Adipocyte (in vitro differentiated cells): ENCODE measurements at regions not wholly inside any gene's neighbourhood (a gene's known extent, or its start where the extent isn't known, plus 50 kb on each side); places are given as distances from the start of the nearest gene placed in this dataset.

Experiments used
- DNase-seq: peaks from one replicate; pipeline ENCODE4 v3.0.0-alpha.2; 2015; ENCODE audit warnings: low read depth
- H3K27me3 ChIP-seq: replicated peaks from 2 replicates; pipeline ENCODE4 v1.7.0; 2013; ENCODE audit warnings: mild to moderate bottlenecking, low read length, moderate library complexity; ENCODE audit not compliant: control insufficient read depth, insufficient read depth
- H3K36me3 ChIP-seq: 2 replicates; pipeline ENCODE4 v1.7.0; 2013; ENCODE audit warnings: low read length, mild to moderate bottlenecking, moderate library complexity; ENCODE audit not compliant: control insufficient read depth, insufficient read depth, severe bottlenecking
- H3K4me1 ChIP-seq: 2 replicates; pipeline ENCODE4 v1.7.0; 2013; ENCODE audit warnings: mild to moderate bottlenecking, low read length, moderate library complexity; ENCODE audit not compliant: control insufficient read depth, insufficient read depth
- H3K4me3 ChIP-seq: 2 replicates; pipeline ENCODE4 v1.7.0; 2013; ENCODE audit warnings: mild to moderate bottlenecking, low read length, moderate library complexity
- H3K9ac ChIP-seq: 2 replicates; pipeline ENCODE4 v1.7.0; 2013; ENCODE audit warnings: mild to moderate bottlenecking, low read length, moderate library complexity
- H3K9me3 ChIP-seq: 2 replicates; pipeline ENCODE4 v1.7.0; 2013; ENCODE audit warnings: mild to moderate bottlenecking, low read length, moderate library complexity; ENCODE audit not compliant: control insufficient read depth

DNA sequence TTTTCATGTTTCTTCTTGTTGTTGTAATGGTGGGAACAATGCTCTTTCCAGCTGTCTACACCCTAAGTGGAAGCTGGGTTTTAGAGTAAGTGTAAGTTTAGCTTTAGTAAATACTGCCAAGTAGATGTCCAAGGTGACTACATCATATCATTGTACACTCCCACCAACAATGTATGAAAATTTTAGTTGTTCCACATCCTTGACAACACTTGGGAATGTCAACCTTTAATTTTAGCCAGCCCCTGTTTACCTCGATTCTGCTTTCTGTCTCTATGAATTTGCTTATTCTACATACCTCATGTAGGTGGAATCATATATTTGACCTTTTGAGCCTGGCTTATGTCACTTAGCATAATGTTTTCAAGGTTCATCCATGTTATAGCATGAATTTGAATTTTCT is 93.0 kb downstream of the MTPAP start:
- Histone ChIP-seq H3K4me1 (no peaks in the 10 kb centered on the region), H3K9ac (no peak overlapping the region), H3K27me3 (peaks cover 3% of the 10 kb centered on the region), H3K36me3 (no peaks in the 10 kb centered on the region), H3K4me3 (peak overlapping the region; percentile 44), H3K9me3 (peaks cover 29% of the 10 kb centered on the region)
- DNase-seq, result no peak

GRCh38 chr10:30254926-30255325 is 94.2 kb downstream of the MTPAP start:
- Histone ChIP-seq H3K36me3 (no peaks in the 10 kb centered on the region), H3K4me3 (no peak overlapping the region), H3K9me3 (peaks cover 29% of the 10 kb centered on the region), H3K9ac (no peak overlapping the region), H3K4me1 (no peaks in the 10 kb centered on the region), H3K27me3 (peaks cover 3% of the 10 kb centered on the region)
- peak; percentile 50 for DNase-seq

GRCh38 chr10:30248728-30249127 is 100.3 kb downstream of the MTPAP start:
- Histone ChIP-seq H3K9me3 (peaks cover 16% of the 10 kb centered on the region), H3K4me3 (no peak overlapping the region), H3K27me3 (no peaks in the 10 kb centered on the region), H3K36me3 (no peaks in the 10 kb centered on the region), H3K9ac (no peak overlapping the region), H3K4me1 (no peaks in the 10 kb centered on the region)
- no peak for DNase-seq

DNA sequence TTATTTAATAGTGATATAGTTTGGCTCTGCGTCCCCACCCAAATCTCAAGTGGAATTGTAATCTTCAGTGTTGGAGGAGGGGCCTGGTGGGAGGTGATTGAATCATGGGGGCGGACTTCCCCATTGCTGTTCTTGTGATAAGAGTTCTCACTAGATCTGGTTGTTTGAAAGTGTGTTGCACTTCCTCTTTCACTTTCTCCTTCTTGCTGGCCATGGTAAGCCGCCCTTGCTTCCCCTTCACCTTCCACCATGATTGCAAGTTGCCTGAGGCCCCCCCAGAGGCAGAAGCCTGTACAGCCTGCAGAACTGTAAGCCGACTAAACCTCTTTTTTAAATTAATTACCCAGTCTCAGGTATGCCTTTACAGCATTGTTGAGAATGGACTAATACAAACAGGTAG is 101.4 kb downstream of the MTPAP start:
- no peaks in the 10 kb centered on the region for H3K36me3 ChIP-seq
- peaks cover 8% of the 10 kb centered on the region for H3K9me3 ChIP-seq
- no peaks in the 10 kb centered on the region for H3K4me1 ChIP-seq
- DNase-seq, result no peak
- no peak overlapping the region for H3K4me3 ChIP-seq
- H3K27me3 ChIP-seq, result no peaks in the 10 kb centered on the region
- H3K9ac ChIP-seq, result no peak overlapping the region

- Histone ChIP-seq H3K27me3 (no peaks in the 10 kb centered on the region), H3K36me3 (no peaks in the 10 kb centered on the region), H3K4me3 (no peak overlapping the region), H3K9ac (no peak overlapping the region), H3K9me3 (no peaks in the 10 kb centered on the region), H3K4me1 (no peaks in the 10 kb centered on the region)
- no peak for DNase-seq
These were observed 107.5 kb downstream of the MTPAP start for GRCh38 chr10:30241422-30242110.

DNA sequence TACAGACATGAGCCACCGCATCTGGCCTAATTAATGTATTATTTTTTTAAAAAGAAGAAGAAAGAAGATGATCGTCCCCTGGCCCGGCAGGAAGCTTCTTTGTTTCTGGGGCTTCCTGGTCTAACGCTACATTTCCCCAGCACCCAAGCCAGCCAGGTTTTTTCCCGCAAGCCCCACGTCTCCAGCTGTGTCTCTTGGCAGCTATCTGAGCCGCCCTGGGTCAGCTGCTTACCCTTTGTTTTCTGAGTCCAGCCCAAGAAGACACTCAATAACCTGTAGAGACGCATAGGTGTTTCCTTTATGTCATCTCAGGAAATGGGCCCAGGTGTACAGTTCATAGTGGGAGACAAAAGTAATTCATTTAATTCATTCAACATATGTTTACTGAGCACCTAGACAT is 110.2 kb downstream of the MTPAP start:
- no peaks in the 10 kb centered on the region for H3K27me3 ChIP-seq
- H3K9ac ChIP-seq, result no peak overlapping the region
- no peak for DNase-seq
- H3K4me3 ChIP-seq, result no peak overlapping the region
- H3K9me3 ChIP-seq, result no peaks in the 10 kb centered on the region
- H3K36me3 ChIP-seq, result no peaks in the 10 kb centered on the region
- no peaks in the 10 kb centered on the region for H3K4me1 ChIP-seq

DNA sequence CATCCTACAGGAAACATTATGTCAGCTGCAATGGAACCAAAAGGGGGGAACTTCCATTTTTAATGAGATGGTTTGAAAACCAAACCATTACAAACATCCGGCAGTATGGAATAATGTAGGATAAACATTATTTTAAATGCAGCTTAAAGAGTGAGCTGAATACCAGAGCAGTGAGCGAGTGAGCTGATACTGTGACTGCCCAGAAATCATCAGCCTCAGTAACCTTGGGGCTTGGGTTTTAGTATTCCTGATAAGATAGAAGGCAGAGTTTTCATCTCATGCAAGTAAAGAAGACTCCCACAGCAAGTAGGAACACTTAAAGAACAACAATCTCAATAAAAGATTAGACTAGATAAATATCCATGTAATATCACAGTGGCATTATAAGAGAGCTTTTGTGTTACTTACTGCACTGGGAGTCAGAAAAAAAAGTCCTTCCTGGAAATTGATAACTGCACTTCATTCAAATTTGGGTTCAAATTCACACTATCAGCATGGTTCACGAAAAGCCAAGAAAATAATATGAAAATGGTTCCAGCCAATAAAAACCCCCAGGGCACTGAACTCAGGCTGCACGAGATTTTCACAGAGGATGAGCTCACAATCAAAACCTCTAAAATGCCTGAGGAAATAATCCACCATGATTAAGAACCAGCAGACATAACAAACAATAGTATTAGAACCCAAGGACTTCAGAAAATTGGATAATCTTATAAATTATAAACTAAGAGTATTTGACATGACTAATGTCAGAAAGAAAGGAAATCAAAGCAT is 115.7 kb downstream of the MTPAP start:
- H3K36me3 ChIP-seq, result no peaks in the 10 kb centered on the region
- H3K9me3 ChIP-seq, result no peaks in the 10 kb centered on the region
- peak; percentile 33 for DNase-seq
- H3K9ac ChIP-seq, result no peak overlapping the region
- H3K27me3 ChIP-seq, result no peaks in the 10 kb centered on the region
- peaks cover 8% of the 10 kb centered on the region for H3K4me1 ChIP-seq
- no peak overlapping the region for H3K4me3 ChIP-seq

GRCh38 chr10:30231709-30232108 is 117.4 kb downstream of the MTPAP start:
- no peaks in the 10 kb centered on the region for H3K27me3 ChIP-seq
- no peak overlapping the region for H3K9ac ChIP-seq
- H3K9me3 ChIP-seq, result no peaks in the 10 kb centered on the region
- peaks cover 20% of the 10 kb centered on the region for H3K4me1 ChIP-seq
- no peak for DNase-seq
- H3K36me3 ChIP-seq, result no peaks in the 10 kb centered on the region
- H3K4me3 ChIP-seq, result no peak overlapping the region

DNA sequence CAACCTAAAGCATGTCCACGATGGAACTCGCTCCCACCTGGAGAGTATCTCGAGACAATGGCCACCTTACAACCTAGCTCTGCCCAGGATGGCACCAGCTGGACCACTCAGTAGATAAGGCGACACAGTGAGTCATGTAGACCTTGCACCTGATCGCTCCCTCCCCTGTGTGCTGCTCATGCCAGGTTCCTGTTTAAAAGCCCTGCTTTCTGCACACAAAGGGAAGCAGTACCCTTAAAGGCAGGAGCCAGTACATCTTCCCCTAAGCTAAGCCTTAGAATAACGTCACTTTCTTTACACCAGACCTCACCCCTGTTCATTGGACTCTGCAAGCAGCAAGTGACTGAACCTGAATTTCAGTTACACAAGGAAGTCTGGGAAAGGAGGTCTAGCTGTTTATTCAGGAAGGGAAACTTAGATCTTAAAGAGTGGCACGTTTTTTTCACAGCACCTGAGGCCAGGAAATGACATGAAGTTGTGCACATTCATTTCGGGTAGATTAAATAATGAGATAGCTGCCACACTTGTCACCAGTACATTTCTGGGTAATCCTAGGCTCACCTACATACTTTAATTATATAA is 117.9 kb downstream of the MTPAP start:
- Histone ChIP-seq H3K27me3 (no peaks in the 10 kb centered on the region), H3K36me3 (no peaks in the 10 kb centered on the region), H3K9ac (no peak overlapping the region), H3K9me3 (no peaks in the 10 kb centered on the region), H3K4me3 (no peak overlapping the region), H3K4me1 (peaks cover 20% of the 10 kb centered on the region)
- no peak for DNase-seq

DNA sequence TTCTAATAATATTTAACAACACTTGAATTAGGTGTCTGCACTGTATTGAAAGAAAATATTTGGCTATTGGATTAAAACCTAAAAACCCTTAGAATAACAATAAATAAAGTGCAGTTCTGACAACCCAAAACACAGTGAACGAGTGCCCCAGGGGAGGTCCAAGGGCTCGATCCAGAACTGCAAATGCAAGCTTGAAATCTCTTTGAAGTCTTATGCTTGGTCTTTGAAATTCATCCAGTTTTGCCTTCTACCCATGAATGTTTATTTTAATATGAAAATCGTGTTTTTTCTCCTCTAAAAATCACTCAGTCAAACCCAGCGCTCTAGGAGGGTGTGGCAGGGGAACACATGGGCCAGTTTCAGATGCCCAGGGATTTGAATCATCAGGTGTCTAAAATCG is 119.5 kb downstream of the MTPAP start:
- no peak overlapping the region for H3K9ac ChIP-seq
- no peak for DNase-seq
- no peaks in the 10 kb centered on the region for H3K9me3 ChIP-seq
- H3K36me3 ChIP-seq, result no peaks in the 10 kb centered on the region
- peaks cover 20% of the 10 kb centered on the region for H3K4me1 ChIP-seq
- no peaks in the 10 kb centered on the region for H3K27me3 ChIP-seq
- H3K4me3 ChIP-seq, result no peak overlapping the region

DNA sequence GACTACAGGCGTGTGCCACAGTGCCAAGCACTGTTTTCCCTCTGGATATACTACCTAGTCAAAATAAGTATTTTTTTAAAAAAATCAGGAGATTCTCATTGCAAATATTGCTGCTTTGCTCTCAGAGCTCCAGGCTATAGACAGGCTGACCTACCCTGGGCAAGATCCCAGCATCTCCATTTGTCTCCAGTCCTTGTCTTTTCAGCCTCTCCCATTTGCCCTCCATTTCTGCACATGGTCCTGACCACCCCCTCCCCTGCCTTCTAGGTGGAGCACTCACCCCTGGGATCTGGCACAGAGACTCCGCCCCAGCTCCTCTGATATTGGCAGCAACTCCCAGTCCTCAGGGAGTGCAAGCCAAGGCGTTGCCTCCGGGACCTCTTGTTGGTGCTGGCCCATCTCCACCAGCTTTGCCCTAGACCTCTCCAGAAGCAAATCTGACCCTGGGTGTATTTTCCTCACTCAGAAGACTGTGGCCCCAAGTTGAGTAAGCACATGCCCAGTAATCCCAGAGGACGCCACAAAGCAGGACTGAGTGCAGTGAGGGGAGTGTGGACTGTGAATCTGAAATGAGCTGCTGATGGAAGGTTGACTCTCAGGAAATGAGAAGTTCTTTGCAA is 120.6 kb downstream of the MTPAP start:
- Histone ChIP-seq H3K9ac (no peak overlapping the region), H3K36me3 (no peaks in the 10 kb centered on the region), H3K27me3 (no peaks in the 10 kb centered on the region), H3K4me3 (no peak overlapping the region), H3K9me3 (no peaks in the 10 kb centered on the region), H3K4me1 (peaks cover 20% of the 10 kb centered on the region)
- no peak for DNase-seq
